Head of caudate nucleus (tissue), 42 donors: ENCODE measurements at regions not wholly inside any gene's neighbourhood (a gene's known extent, or its start where the extent isn't known, plus 50 kb on each side); places are given as distances from the start of the nearest gene placed in this dataset.

Experiments
- DNase-seq, 42 donors: peaks; one replicate each; pipeline versions ENCODE4 v3.0.0 to v3.0.0-alpha.2; 2020 to 2021; ENCODE audit warnings: mixed read lengths in 7 of 42
- intact Hi-C: fragments of 100-400 bp; cut with DNase I; formaldehyde crosslinking; loops from one replicate; pipeline ENCODE4 v1.15.0; 2022

DNA sequence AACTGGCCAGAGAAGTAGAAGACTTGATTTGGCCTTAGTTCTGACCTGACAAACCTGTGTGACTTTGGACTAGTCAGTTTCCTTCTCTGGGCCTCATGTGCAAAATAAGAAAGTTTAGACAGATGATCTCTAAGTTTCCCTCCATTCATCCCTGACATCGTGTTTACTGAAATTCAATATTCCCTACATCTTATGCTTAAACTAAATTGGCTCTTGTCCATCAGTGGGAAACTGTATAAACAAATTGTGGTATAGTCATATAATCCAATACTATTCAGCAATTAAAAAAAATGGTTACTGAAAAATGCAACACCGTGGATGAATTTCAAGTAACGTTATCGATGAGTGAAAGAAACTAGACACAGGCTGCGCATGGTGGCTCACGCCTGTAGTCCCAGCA is 64.4 kb upstream of the HRH1 start:
- intact Hi-C loops = no loop called here
- DNase-seq = no peak

- intact Hi-C loops = no loop called here
- no peak for DNase-seq
Observed at GRCh38 chr3:11090551-11090950, 63.7 kb upstream of the HRH1 start.

GRCh38 chr3:11091088-11091590 is 63.2 kb upstream of the HRH1 start:
- intact Hi-C loops = no loop called here
- DNase-seq = no peak

DNA sequence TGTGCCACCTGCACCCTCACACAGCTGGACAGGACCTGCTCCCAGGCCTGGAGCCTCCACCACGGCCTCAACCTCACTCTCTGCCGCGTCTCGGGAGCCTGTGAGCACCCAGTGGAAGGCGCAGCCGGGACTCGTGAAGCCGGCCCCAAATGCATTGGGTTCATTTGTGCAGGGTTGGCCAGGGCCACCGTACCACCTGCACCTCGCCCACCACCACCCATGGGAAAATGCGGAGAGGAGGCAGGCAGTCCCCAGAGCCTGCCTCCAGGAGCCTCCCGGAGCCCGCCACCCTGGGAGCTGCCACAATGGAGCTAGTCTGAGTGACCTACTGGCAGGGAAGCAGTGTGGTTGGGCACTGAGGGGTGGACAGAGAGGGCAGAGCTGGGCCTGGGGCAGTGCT is 62.5 kb upstream of the HRH1 start:
- intact Hi-C loops = no loop called here
- no peak for DNase-seq

- DNase-seq = no peak
- intact Hi-C loops = no loop called here
Observed at GRCh38 chr3:11093823-11094340, 60.4 kb upstream of the HRH1 start.

DNA sequence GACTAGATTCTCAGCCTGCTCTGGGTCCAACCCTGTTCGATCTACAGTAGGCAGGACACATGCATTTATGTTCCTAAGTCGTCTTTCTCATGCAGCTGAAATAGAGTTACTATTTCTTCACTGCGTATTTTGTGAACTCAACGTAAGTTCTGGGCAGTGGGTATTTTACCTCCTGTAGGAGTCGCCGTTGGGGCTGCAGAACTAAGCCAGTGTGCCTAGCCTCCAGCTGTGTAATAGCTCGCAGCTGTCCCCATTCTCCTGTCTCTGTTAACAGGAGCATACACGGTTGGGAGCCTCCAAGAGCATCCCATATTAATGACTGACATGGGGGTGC is 58.4 kb upstream of the HRH1 start:
- intact Hi-C loops = no loop called here
- no peak for DNase-seq

DNA sequence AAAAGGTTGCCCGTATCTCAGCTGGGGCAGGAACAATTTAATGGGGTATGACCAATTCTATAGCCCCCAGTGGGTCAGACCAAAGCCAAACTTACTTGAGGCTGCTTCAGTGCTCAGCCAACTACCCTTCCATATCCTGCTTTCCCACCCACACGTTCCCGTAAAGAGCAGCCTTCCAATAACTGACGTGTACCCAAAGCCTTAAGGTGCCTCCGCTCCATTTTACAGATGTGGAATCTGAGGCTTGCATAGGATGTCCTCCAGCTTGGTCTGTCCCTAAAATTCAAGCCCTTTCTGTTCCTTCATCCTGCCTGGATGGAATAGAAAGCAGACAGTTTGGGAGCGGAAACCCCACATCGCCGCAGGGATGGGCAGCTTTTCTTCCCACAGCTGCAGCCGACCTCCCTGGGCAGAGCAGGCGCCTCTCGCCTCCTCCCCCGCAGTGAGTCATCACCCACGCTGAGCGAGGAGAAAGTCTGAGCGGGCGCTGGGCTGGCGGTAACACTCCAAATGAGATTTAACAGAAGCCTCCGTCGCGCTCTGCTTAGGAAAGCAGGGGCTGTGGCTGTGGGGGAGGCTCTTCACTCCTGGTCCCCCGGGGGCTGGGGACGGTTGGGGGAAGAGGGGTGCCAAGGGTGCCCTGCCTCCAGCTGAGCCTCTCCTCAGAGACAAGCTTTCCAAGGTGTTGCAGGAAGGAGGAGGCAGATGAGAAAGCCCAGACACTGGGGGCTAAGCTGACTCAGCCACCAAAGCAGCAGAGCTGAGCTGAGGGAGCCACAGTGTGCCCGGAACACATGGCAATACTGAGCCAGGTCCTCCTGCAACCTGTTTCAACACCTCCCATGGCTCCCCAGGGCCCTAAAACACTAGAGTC is 57.8 kb upstream of the HRH1 start:
- peak; percentile 24 to 94 (median 74) for DNase-seq
- intact Hi-C loops = no loop called here

DNA sequence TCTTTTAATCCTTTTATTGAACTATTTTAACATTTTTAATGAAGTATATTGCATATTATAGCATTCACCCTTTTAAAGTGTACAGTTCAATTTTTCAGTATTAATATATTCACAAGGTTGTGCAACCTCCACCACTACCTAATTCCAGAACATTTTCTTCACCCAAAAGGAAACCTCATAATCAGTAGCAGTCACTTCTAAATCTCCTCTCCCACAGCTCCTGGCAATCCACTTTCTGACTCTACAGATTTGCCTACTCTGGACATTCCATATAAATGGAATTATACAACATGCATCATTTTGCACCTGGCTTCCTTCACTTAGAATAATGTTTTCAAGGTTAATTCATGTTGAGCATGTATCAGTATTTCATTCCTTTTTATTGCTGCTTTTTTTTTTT is 55.0 kb upstream of the HRH1 start:
- DNase-seq = no peak
- intact Hi-C loops = no loop called here
